SK-N-SH treated with all-trans-retinoic acid at 6 μM for 48 hours (cell line): ENCODE measurements at regions not wholly inside any gene's neighbourhood (a gene's known extent, or its start where the extent isn't known, plus 50 kb on each side); places are given as distances from the start of the nearest gene placed in this dataset.

Source experiments
- ATAC-seq: fragments of 200-7000 bp; cut with Tn5 transposase; 3 replicates; pipeline ENCODE4 v1.9.1; 2020; ENCODE audit warnings: mild to moderate bottlenecking, moderate library complexity
- ARNTL ChIP-seq: fragments of 450-650 bp; formaldehyde crosslinking; IDR thresholded peaks from 2 replicates; pipeline ENCODE4 v1.5.0; 2020; ENCODE audit warnings: low read depth, mild to moderate bottlenecking, moderate library complexity, borderline replicate concordance
- BACH2 ChIP-seq: fragments of 250-450 bp; sonication (Bioruptor Pico); IDR thresholded peaks from 2 replicates; pipeline ENCODE4 v1.9.0; 2021; ENCODE audit warnings: mild to moderate bottlenecking, borderline replicate concordance
- CSDC2 ChIP-seq: fragments of 250-450 bp; sonication (Bioruptor Pico); IDR thresholded peaks from 2 replicates; pipeline ENCODE4 v1.5.0; 2020; ENCODE audit warnings: mild to moderate bottlenecking, moderate library complexity
- CSRNP3 ChIP-seq: fragments of 250-450 bp; sonication (Bioruptor Pico); IDR thresholded peaks from 2 replicates; pipeline ENCODE4 v1.5.1; 2021; ENCODE audit warnings: mild to moderate bottlenecking, moderate library complexity
- ESRRG ChIP-seq: fragments of 250-450 bp; sonication (Bioruptor Pico); IDR thresholded peaks from 2 replicates; pipeline ENCODE4 v1.6.1; 2021; ENCODE audit warnings: mild to moderate bottlenecking
- ISL1 ChIP-seq: fragments of 250-450 bp; sonication (Bioruptor Pico); IDR thresholded peaks from 2 replicates; pipeline ENCODE4 v2.1.2; 2022; ENCODE audit warnings: mild to moderate bottlenecking, moderate library complexity
- OSR1 ChIP-seq: fragments of 250-450 bp; sonication (Bioruptor Pico); IDR thresholded peaks from 2 replicates; pipeline ENCODE4 v1.8.0; 2022; ENCODE audit warnings: moderate library complexity, mild to moderate bottlenecking, inconsistent platforms
- PPARA ChIP-seq: fragments of 250-450 bp; sonication (Bioruptor Pico); IDR thresholded peaks from 2 replicates; pipeline ENCODE4 v1.5.0; 2020; ENCODE audit warnings: mild to moderate bottlenecking, borderline replicate concordance
- RARB ChIP-seq: fragments of 250-450 bp; sonication (Bioruptor Pico); IDR thresholded peaks from 2 replicates; pipeline ENCODE4 v1.8.0; 2021; ENCODE audit warnings: mild to moderate bottlenecking, moderate library complexity
- SNAI2 ChIP-seq: fragments of 250-450 bp; sonication (Bioruptor Pico); IDR thresholded peaks from 2 replicates; pipeline ENCODE4 v1.5.0; 2020; ENCODE audit warnings: mild to moderate bottlenecking, moderate library complexity
- TCF4 ChIP-seq: fragments of 250-450 bp; sonication (Bioruptor Pico); IDR thresholded peaks from 2 replicates; pipeline ENCODE4 v1.8.0; 2021; ENCODE audit warnings: mild to moderate bottlenecking, moderate library complexity, borderline replicate concordance
- TOX ChIP-seq: fragments of 250-450 bp; sonication (Bioruptor Pico); IDR thresholded peaks from 2 replicates; pipeline ENCODE4 v1.8.0; 2021; ENCODE audit warnings: mild to moderate bottlenecking, moderate library complexity, borderline replicate concordance
- TSHZ2 ChIP-seq: fragments of 250-450 bp; sonication (Bioruptor Pico); IDR thresholded peaks from 2 replicates; pipeline ENCODE4 v1.5.0; 2020; ENCODE audit warnings: mild to moderate bottlenecking, moderate library complexity
- ZC3H10 ChIP-seq: fragments of 250-450 bp; sonication (Bioruptor Pico); IDR thresholded peaks from 2 replicates; pipeline ENCODE4 v1.5.1; 2021; ENCODE audit warnings: mild to moderate bottlenecking, moderate library complexity
- ZFP3 ChIP-seq: fragments of 250-450 bp; sonication (Bioruptor Pico); IDR thresholded peaks from 2 replicates; pipeline ENCODE4 v1.5.0; 2020; ENCODE audit warnings: mild to moderate bottlenecking, moderate library complexity
- ZFP30 ChIP-seq: fragments of 450-650 bp; formaldehyde crosslinking; IDR thresholded peaks from 2 replicates; pipeline ENCODE4 v1.5.0; 2022; ENCODE audit warnings: mild to moderate bottlenecking, moderate library complexity
- ZNF565 ChIP-seq: fragments of 450-650 bp; formaldehyde crosslinking; conservative IDR thresholded peaks from 2 replicates; pipeline ENCODE4 v1.5.0; 2020; ENCODE audit warnings: low read depth, mild to moderate bottlenecking, moderate library complexity
- ZNF70 ChIP-seq: fragments of 450-650 bp; formaldehyde crosslinking; IDR thresholded peaks from 2 replicates; pipeline ENCODE4 v1.5.0; 2020; ENCODE audit warnings: mild to moderate bottlenecking, moderate library complexity
- ZNF8 ChIP-seq: fragments of 450-650 bp; formaldehyde crosslinking; IDR thresholded peaks from 2 replicates; pipeline ENCODE4 v1.5.0; 2020; ENCODE audit warnings: mild to moderate bottlenecking, moderate library complexity
- TF ChIP-seq, protein P1 (sequence below): fragments of 250-450 bp; sonication (Bioruptor Pico); IDR thresholded peaks from 2 replicates; pipeline ENCODE4 v1.5.1; 2020; ENCODE audit warnings: low read depth, mild to moderate bottlenecking, moderate library complexity
- TF ChIP-seq, protein P2 (sequence below): fragments of 250-450 bp; sonication (Bioruptor Pico); IDR thresholded peaks from 2 replicates; pipeline ENCODE4 v1.8.0; 2021; ENCODE audit warnings: low read depth, mild to moderate bottlenecking, moderate library complexity, borderline replicate concordance

GRCh38 chr1:23611601-23612327, 52.5 kb upstream of the ID3 start:
- TF ChIP-seq ZFP30 (CRISPR knock-in tag) (no peak), ZNF70 (CRISPR knock-in tag) (no peak), BACH2 (CRISPR knock-in tag) (no peak), CSRNP3 (CRISPR knock-in tag) (no peak), RARB (CRISPR knock-in tag) (no peak), ARNTL (CRISPR knock-in tag) (no peak), CSDC2 (CRISPR knock-in tag) (no peak), TSHZ2 (CRISPR knock-in tag) (no peak), TCF4 (CRISPR knock-in tag) (no peak), ISL1 (CRISPR knock-in tag) (no peak), ZNF565 (CRISPR knock-in tag) (no peak), OSR1 (CRISPR knock-in tag) (no peak)
- TF ChIP-seq, protein P1, sequence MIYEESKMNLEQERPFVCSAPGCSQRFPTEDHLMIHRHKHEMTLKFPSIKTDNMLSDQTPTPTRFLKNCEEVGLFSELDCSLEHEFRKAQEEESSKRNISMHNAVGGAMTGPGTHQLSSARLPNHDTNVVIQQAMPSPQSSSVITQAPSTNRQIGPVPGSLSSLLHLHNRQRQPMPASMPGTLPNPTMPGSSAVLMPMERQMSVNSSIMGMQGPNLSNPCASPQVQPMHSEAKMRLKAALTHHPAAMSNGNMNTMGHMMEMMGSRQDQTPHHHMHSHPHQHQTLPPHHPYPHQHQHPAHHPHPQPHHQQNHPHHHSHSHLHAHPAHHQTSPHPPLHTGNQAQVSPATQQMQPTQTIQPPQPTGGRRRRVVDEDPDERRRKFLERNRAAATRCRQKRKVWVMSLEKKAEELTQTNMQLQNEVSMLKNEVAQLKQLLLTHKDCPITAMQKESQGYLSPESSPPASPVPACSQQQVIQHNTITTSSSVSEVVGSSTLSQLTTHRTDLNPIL: no peak
- ATAC-seq: no peak

DNA sequence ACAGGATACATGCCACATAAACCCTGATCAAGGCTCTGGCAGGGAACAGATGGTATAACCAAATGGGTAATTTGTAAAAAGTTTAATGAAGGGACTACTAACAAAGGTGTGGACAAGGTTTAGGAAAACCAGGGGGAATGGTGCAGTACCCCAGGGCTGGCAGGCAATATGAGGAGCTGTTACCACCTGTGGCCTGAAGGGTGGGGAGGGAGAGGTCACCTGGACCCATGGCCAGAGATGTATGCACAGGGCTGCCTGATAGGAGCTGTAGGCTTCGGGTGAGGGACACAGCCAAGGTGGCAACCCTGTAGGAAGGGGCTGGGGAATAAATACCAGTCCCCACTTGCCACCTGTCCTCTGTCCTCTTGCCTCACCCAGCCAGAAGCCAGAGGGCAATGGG, 51.4 kb upstream of the ID3 start:
- no peak for ATAC-seq
- no peak for TF ChIP-seq TOX (CRISPR knock-in tag)
- no peak for TF ChIP-seq ZFP3 (CRISPR knock-in tag)
- TF ChIP-seq ESRRG (CRISPR knock-in tag): no peak
- TF ChIP-seq ZNF70 (CRISPR knock-in tag): no peak
- TF ChIP-seq TSHZ2 (CRISPR knock-in tag): no peak
- no peak for TF ChIP-seq OSR1 (CRISPR knock-in tag)
- no peak for TF ChIP-seq SNAI2 (CRISPR knock-in tag)
- no peak for TF ChIP-seq ZNF8 (CRISPR knock-in tag)
- TF ChIP-seq CSRNP3 (CRISPR knock-in tag): no peak
- TF ChIP-seq, protein P1: no peak
- TF ChIP-seq ISL1 (CRISPR knock-in tag): no peak
- no peak for TF ChIP-seq RARB (CRISPR knock-in tag)
- TF ChIP-seq, protein P2, sequence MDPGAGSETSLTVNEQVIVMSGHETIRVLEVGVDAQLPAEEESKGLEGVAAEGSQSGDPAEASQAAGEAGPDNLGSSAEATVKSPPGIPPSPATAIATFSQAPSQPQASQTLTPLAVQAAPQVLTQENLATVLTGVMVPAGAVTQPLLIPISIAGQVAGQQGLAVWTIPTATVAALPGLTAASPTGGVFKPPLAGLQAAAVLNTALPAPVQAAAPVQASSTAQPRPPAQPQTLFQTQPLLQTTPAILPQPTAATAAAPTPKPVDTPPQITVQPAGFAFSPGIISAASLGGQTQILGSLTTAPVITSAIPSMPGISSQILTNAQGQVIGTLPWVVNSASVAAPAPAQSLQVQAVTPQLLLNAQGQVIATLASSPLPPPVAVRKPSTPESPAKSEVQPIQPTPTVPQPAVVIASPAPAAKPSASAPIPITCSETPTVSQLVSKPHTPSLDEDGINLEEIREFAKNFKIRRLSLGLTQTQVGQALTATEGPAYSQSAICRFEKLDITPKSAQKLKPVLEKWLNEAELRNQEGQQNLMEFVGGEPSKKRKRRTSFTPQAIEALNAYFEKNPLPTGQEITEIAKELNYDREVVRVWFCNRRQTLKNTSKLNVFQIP: no peak
- no peak for TF ChIP-seq ARNTL (CRISPR knock-in tag)
- TF ChIP-seq BACH2 (CRISPR knock-in tag): no peak
- no peak for TF ChIP-seq ZFP30 (CRISPR knock-in tag)
- TF ChIP-seq CSDC2 (CRISPR knock-in tag): no peak
- TF ChIP-seq ZNF565 (CRISPR knock-in tag): no peak
- no peak for TF ChIP-seq ZC3H10 (CRISPR knock-in tag)
- TF ChIP-seq PPARA (CRISPR knock-in tag): no peak
